ENCODE measurements at regions not wholly inside any gene's neighbourhood (a gene's known extent, or its start where the extent isn't known, plus 50 kb on each side); places are given as distances from the start of the nearest gene placed in this dataset.

DNA sequence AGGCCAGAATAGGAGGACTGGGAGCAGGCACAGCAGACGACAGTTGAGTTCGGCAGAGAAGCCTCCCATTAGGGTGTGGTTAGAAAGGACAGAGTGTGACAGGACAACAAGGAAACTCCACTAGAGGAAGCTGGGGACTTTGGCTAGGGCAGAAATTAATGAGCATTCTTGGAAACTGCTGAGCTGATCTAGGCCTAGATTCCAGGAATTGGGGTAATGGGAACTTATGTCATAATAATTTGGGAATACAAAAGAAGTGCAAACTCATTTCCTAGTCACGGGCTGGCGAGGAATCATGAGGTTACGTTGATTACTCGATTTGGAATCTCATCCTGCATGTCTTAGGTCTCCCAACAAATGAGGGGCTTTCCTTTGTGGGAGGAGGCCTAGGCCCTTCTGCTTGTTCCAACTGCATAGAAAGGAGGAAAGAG lies 144.6 kb upstream of the RPS23 start (continued):
- TF ChIP-seq L3MBTL2 (IDR thresholded peaks at IDR 0.05) (peak; percentile 70), MTA3 (IDR thresholded peaks at IDR 0.05; ENCODE audit: borderline replicate concordance) (peak; percentile 69; the same call in 1 of the 2 replicates), MAFG (tag; conservative IDR thresholded peaks at IDR 0.05) (0 out of 2 replicates have a peak, but pooled peaks have one; percentile 45), CHD1 (IDR thresholded peaks at IDR 0.05; ENCODE audit: low read length) (no peak), TAF9B (IDR thresholded peaks at IDR 0.05; ENCODE audit: partially characterized antibody) (peak; percentile 58), STAT5A (IDR thresholded peaks at IDR 0.05; ENCODE audit: borderline replicate concordance, low read length) (peak; percentile 59; the same call in 1 of the 2 replicates), YY1 (IDR thresholded peaks at IDR 0.05; ENCODE audit: borderline replicate concordance in 1 of 3, control insufficient read depth in 1 of 3, extremely low read depth in 1 of 3, insufficient read depth in 3 of 3, insufficient read length in 1 of 3, insufficient replicate concordance in 2 of 3, low read depth in 1 of 3, low read length in 2 of 3) (peak in 1 of 3 experiments; percentile 18), TBL1XR1 (IDR thresholded peaks at IDR 0.05; ENCODE audit: low read length in 2 of 2) (peak; percentile 20 to 56; a peak in 2 of 4 replicates), PML (IDR thresholded peaks at IDR 0.05; ENCODE audit: low read length) (no peak), RBBP5 (IDR thresholded peaks at IDR 0.05; ENCODE audit: borderline replicate concordance, insufficient read depth, low read length, poor library complexity, severe bottlenecking) (peak; percentile 53), NR2C2 (CRISPR knock-in tag; IDR thresholded peaks at IDR 0.05) (no peak), NR2C2 (tag; IDR thresholded peaks at IDR 0.05) (peak; percentile 30; the same call in 1 of the 2 replicates), FOSL1 (tag; conservative IDR thresholded peaks at IDR 0.05) (peak; percentile 37; the same call in 1 of the 2 replicates), HDAC3 (IDR thresholded peaks at IDR 0.05; ENCODE audit: borderline replicate concordance, partially characterized antibody) (peak; percentile 56), DACH1 (IDR thresholded peaks at IDR 0.05; ENCODE audit: partially characterized antibody) (peak; percentile 83), NBN (IDR thresholded peaks at IDR 0.05; ENCODE audit: low read depth) (peak; percentile 36; the same call in 1 of the 2 replicates), GATA2 (CRISPR knock-in tag; IDR thresholded peaks at IDR 0.05) (peak; percentile 37; the same call in 1 of the 2 replicates)
- TF ChIP-seq, protein P1, sequence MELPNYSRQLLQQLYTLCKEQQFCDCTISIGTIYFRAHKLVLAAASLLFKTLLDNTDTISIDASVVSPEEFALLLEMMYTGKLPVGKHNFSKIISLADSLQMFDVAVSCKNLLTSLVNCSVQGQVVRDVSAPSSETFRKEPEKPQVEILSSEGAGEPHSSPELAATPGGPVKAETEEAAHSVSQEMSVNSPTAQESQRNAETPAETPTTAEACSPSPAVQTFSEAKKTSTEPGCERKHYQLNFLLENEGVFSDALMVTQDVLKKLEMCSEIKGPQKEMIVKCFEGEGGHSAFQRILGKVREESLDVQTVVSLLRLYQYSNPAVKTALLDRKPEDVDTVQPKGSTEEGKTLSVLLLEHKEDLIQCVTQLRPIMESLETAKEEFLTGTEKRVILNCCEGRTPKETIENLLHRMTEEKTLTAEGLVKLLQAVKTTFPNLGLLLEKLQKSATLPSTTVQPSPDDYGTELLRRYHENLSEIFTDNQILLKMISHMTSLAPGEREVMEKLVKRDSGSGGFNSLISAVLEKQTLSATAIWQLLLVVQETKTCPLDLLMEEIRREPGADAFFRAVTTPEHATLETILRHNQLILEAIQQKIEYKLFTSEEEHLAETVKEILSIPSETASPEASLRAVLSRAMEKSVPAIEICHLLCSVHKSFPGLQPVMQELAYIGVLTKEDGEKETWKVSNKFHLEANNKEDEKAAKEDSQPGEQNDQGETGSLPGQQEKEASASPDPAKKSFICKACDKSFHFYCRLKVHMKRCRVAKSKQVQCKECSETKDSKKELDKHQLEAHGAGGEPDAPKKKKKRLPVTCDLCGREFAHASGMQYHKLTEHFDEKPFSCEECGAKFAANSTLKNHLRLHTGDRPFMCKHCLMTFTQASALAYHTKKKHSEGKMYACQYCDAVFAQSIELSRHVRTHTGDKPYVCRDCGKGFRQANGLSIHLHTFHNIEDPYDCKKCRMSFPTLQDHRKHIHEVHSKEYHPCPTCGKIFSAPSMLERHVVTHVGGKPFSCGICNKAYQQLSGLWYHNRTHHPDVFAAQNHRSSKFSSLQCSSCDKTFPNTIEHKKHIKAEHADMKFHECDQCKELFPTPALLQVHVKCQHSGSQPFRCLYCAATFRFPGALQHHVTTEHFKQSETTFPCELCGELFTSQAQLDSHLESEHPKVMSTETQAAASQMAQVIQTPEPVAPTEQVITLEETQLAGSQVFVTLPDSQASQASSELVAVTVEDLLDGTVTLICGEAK (IDR thresholded peaks at IDR 0.05), result peak; percentile 32; the same call in 1 of the 2 replicates
- TF ChIP-seq, protein P1 (CRISPR knock-in tag; IDR thresholded peaks at IDR 0.05), result no peak
